KMS-11 (cell line): ENCODE measurements at regions not wholly inside any gene's neighbourhood (a gene's known extent, or its start where the extent isn't known, plus 50 kb on each side); places are given as distances from the start of the nearest gene placed in this dataset.

Experiments
- H2AFZ ChIP-seq: fragments of 200-600 bp; sonication (generic); 2 replicates; pipeline ENCODE4 v1.6.1; 2016; ENCODE audit warnings: antibody characterized with exemption, mixed run types, low read depth
- H3K27ac ChIP-seq: fragments of 200-600 bp; sonication (generic); 2 replicates; pipeline ENCODE4 v1.6.1; 2016; ENCODE audit warnings: mild to moderate bottlenecking, mixed run types
- H3K27me3 ChIP-seq: fragments of 200-600 bp; sonication (generic); 2 replicates; pipeline ENCODE4 v1.6.1; 2017; ENCODE audit warnings: mild to moderate bottlenecking, low read depth, mixed run types, moderate library complexity; ENCODE audit not compliant: insufficient read depth
- H3K36me3 ChIP-seq: fragments of 200-600 bp; sonication (generic); 2 replicates; pipeline ENCODE4 v1.6.1; 2017; ENCODE audit warnings: mild to moderate bottlenecking, mixed run types; ENCODE audit not compliant: insufficient read depth
- H3K4me1 ChIP-seq: fragments of 200-600 bp; sonication (generic); 2 replicates; pipeline ENCODE4 v1.6.1; 2016; ENCODE audit warnings: mild to moderate bottlenecking, low read depth, mixed run types; ENCODE audit not compliant: poor library complexity, severe bottlenecking
- H3K4me2 ChIP-seq: fragments of 200-600 bp; sonication (generic); 2 replicates; pipeline ENCODE4 v1.7.0; 2016; ENCODE audit warnings: mild to moderate bottlenecking, mixed run types
- H3K4me3 ChIP-seq: fragments of 200-600 bp; sonication (generic); IDR thresholded peaks from 2 replicates; pipeline ENCODE4 v1.6.1; 2017; ENCODE audit warnings: low read depth, low read length, mixed read lengths; ENCODE audit not compliant: insufficient read depth
- H3K79me2 ChIP-seq: fragments of 200-600 bp; sonication (generic); 2 replicates; pipeline ENCODE4 v1.6.1; 2016; ENCODE audit warnings: low read depth, mixed run types; ENCODE audit not compliant: insufficient read depth
- H3K9ac ChIP-seq: fragments of 200-600 bp; sonication (generic); 2 replicates; pipeline ENCODE4 v1.6.1; 2016; ENCODE audit warnings: mild to moderate bottlenecking, mixed run types
- H4K20me1 ChIP-seq: fragments of 200-600 bp; sonication (generic); 2 replicates; pipeline ENCODE4 v1.6.1; 2016; ENCODE audit warnings: mild to moderate bottlenecking, mixed run types; ENCODE audit not compliant: insufficient read depth
- TF ChIP-seq, protein P1 (sequence below): fragments of 200-600 bp; sonication (generic); conservative IDR thresholded peaks from 2 replicates; pipeline ENCODE4 v1.6.1; 2017; ENCODE audit warnings: low read depth, mild to moderate bottlenecking, antibody characterized with exemption, low read length, moderate library complexity, mixed read lengths

GRCh38 chr4:106830879-106831278 lies 205.2 kb downstream of the DKK2 start:
- no peaks in the 10 kb centered on the region for H3K36me3 ChIP-seq

GRCh38 chr4:106818764-106819163 lies 217.3 kb downstream of the DKK2 start:
- no peak overlapping the region for H3K4me2 ChIP-seq
- H3K4me3 ChIP-seq, result no peak overlapping the region
- H3K4me1 ChIP-seq, result no peaks in the 10 kb centered on the region
- no peaks in the 10 kb centered on the region for H3K79me2 ChIP-seq
- H3K9ac ChIP-seq, result no peak overlapping the region
- no peaks in the 10 kb centered on the region for H3K27me3 ChIP-seq
- no peaks in the 10 kb centered on the region for H3K36me3 ChIP-seq
- TF ChIP-seq, protein P1, sequence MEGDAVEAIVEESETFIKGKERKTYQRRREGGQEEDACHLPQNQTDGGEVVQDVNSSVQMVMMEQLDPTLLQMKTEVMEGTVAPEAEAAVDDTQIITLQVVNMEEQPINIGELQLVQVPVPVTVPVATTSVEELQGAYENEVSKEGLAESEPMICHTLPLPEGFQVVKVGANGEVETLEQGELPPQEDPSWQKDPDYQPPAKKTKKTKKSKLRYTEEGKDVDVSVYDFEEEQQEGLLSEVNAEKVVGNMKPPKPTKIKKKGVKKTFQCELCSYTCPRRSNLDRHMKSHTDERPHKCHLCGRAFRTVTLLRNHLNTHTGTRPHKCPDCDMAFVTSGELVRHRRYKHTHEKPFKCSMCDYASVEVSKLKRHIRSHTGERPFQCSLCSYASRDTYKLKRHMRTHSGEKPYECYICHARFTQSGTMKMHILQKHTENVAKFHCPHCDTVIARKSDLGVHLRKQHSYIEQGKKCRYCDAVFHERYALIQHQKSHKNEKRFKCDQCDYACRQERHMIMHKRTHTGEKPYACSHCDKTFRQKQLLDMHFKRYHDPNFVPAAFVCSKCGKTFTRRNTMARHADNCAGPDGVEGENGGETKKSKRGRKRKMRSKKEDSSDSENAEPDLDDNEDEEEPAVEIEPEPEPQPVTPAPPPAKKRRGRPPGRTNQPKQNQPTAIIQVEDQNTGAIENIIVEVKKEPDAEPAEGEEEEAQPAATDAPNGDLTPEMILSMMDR, result peak; percentile 41; the same call in 1 of the 2 replicates
- no peak overlapping the region for H3K27ac ChIP-seq
- H4K20me1 ChIP-seq, result no peaks in the 10 kb centered on the region
- no peak overlapping the region for H2AFZ ChIP-seq

More at GRCh38 chr4:106830879-106831278, 205.2 kb downstream of the DKK2 start:
- no peaks in the 10 kb centered on the region for H4K20me1 ChIP-seq
- no peaks in the 10 kb centered on the region for H3K27me3 ChIP-seq
- no peak overlapping the region for H3K4me2 ChIP-seq
- H3K4me1 ChIP-seq, result no peaks in the 10 kb centered on the region
- no peak overlapping the region for H2AFZ ChIP-seq
- no peaks in the 10 kb centered on the region for H3K79me2 ChIP-seq
- H3K4me3 ChIP-seq, result no peak overlapping the region
- H3K9ac ChIP-seq, result no peak overlapping the region
- TF ChIP-seq, protein P1, result no peak
- no peak overlapping the region for H3K27ac ChIP-seq

DNA sequence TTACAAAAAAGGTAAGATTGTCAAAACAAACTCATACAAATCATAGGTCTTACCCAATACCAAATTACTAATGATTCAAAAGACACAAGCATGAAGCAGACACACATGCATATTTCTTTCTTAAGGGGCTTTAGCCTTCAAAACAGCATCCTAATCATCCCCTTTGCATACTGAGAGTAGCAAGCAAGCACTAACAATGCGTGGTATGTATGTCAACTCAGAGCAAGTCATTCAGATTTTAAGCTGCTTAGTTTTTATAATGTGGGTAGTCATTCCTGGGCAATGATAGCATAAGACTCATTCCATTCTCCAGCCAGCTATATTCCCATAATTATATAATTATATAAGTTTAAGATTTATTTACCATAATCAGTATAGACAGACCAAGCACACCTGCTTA lies 219.6 kb downstream of the DKK2 start:
- TF ChIP-seq, protein P1, result no peak
- Histone ChIP-seq H4K20me1 (no peaks in the 10 kb centered on the region), H3K4me2 (no peak overlapping the region), H3K36me3 (no peaks in the 10 kb centered on the region), H3K4me1 (no peaks in the 10 kb centered on the region), H3K9ac (no peak overlapping the region), H3K27me3 (no peaks in the 10 kb centered on the region), H3K4me3 (no peak overlapping the region), H3K27ac (no peak overlapping the region), H2AFZ (no peak overlapping the region), H3K79me2 (no peaks in the 10 kb centered on the region)

- Histone ChIP-seq H3K36me3 (no peaks in the 10 kb centered on the region; the same call in 1 of the 2 replicates), H3K9ac (no peak overlapping the region), H3K27ac (no peak overlapping the region), H3K4me1 (no peaks in the 10 kb centered on the region), H2AFZ (no peak overlapping the region), H3K4me2 (no peak overlapping the region), H3K4me3 (no peak overlapping the region), H4K20me1 (no peaks in the 10 kb centered on the region), H3K79me2 (no peaks in the 10 kb centered on the region), H3K27me3 (no peaks in the 10 kb centered on the region)
- TF ChIP-seq, protein P1, result no peak
Observed at GRCh38 chr4:106810122-106810521, 226.0 kb downstream of the DKK2 start.
